HEK293 (cell line): ENCODE measurements at regions not wholly inside any gene's neighbourhood (a gene's known extent, or its start where the extent isn't known, plus 50 kb on each side); places are given as distances from the start of the nearest gene placed in this dataset.

ENCODE experiments used
- CTCF ChIP-seq: fragments of 450-650 bp; formaldehyde crosslinking; IDR thresholded peaks from 2 replicates; pipeline ENCODE4 v1.5.1; 2016; ENCODE audit warnings: missing biosample characterization, missing genetic modification characterization
- KLF7 ChIP-seq: fragments of 450-650 bp; formaldehyde crosslinking; IDR thresholded peaks from 2 replicates; pipeline ENCODE4 v1.5.1; 2016; ENCODE audit warnings: missing biosample characterization, missing genetic modification characterization, borderline replicate concordance
- PRDM4 ChIP-seq: fragments of 450-650 bp; formaldehyde crosslinking; IDR thresholded peaks from 2 replicates; pipeline ENCODE4 v1.5.1; 2017; ENCODE audit warnings: missing biosample characterization, missing genetic modification characterization
- SP7 ChIP-seq: fragments of 450-650 bp; formaldehyde crosslinking; IDR thresholded peaks from 2 replicates; pipeline ENCODE4 v1.5.1; 2016; ENCODE audit warnings: missing biosample characterization, missing genetic modification characterization
- ZNF175 ChIP-seq: fragments of 450-650 bp; formaldehyde crosslinking; IDR thresholded peaks from 2 replicates; pipeline ENCODE4 v1.5.1; 2016; ENCODE audit warnings: missing biosample characterization, missing genetic modification characterization
- ZNF202 ChIP-seq: fragments of 450-650 bp; formaldehyde crosslinking; IDR thresholded peaks from 2 replicates; pipeline ENCODE4 v1.5.1; 2016; ENCODE audit warnings: missing biosample characterization, missing genetic modification characterization, borderline replicate concordance
- ZNF211 ChIP-seq: fragments of 450-650 bp; formaldehyde crosslinking; IDR thresholded peaks from 2 replicates; pipeline ENCODE4 v1.5.1; 2016; ENCODE audit warnings: low read depth, missing biosample characterization, missing genetic modification characterization
- ZNF274 ChIP-seq, 2 experiments: fragments of 200-500 bp in 1 of 2; fragments of 450-650 bp in 1 of 2; sonication (Bioruptor generic) in 1 of 2; formaldehyde crosslinking in 1 of 2; IDR thresholded peaks; 2 replicates each; pipeline versions ENCODE4 v1.5.1 to v1.6.1; 2014 to 2016; ENCODE audit warnings: borderline replicate concordance in 1 of 2, inconsistent platforms in 1 of 2, low read length in 1 of 2, missing biosample characterization in 1 of 2, missing genetic modification characterization in 1 of 2
- ZNF423 ChIP-seq: fragments of 450-650 bp; formaldehyde crosslinking; IDR thresholded peaks from 2 replicates; pipeline ENCODE4 v1.5.1; 2016; ENCODE audit warnings: missing biosample characterization, missing genetic modification characterization
- ZNF530 ChIP-seq: fragments of 450-650 bp; formaldehyde crosslinking; IDR thresholded peaks from 2 replicates; pipeline ENCODE4 v1.5.1; 2016; ENCODE audit warnings: low read depth, missing biosample characterization, missing genetic modification characterization
- ZNF561 ChIP-seq: fragments of 450-650 bp; IDR thresholded peaks from 2 replicates; pipeline ENCODE4 v1.5.1; 2018; ENCODE audit warnings: missing biosample characterization, missing genetic modification characterization, borderline replicate concordance
- ZNF610 ChIP-seq: fragments of 450-650 bp; formaldehyde crosslinking; IDR thresholded peaks from 2 replicates; pipeline ENCODE4 v1.5.1; 2016; ENCODE audit warnings: missing biosample characterization, missing genetic modification characterization, borderline replicate concordance
- ZNF792 ChIP-seq: fragments of 450-650 bp; formaldehyde crosslinking; IDR thresholded peaks from 2 replicates; pipeline ENCODE4 v1.5.1; 2016; ENCODE audit warnings: missing biosample characterization, missing genetic modification characterization

GRCh38 chr5:116998024-116998423 is 423.4 kb upstream of the SEMA6A start:
- TF ChIP-seq ZNF792 (tag by site-specific recombination) (no peak), SP7 (tag by site-specific recombination) (no peak), KLF7 (tag by site-specific recombination) (no peak), PRDM4 (tag by site-specific recombination) (no peak), ZNF274 (IDR thresholded peaks at IDR 0.05; ENCODE audit: low read length) (no peak), ZNF274 (tag by site-specific recombination; IDR thresholded peaks at IDR 0.05; ENCODE audit: borderline replicate concordance) (no peak), ZNF211 (tag by site-specific recombination) (no peak), ZNF175 (tag by site-specific recombination) (no peak), ZNF423 (tag by site-specific recombination) (no peak), ZNF530 (tag by site-specific recombination) (no peak), CTCF (no peak), ZNF561 (tag by site-specific recombination) (no peak), ZNF202 (tag by site-specific recombination) (no peak), ZNF610 (tag by site-specific recombination) (no peak)
